Suprapubic skin (tissue), 4 donors: ENCODE measurements at regions not wholly inside any gene's neighbourhood (a gene's known extent, or its start where the extent isn't known, plus 50 kb on each side); places are given as distances from the start of the nearest gene placed in this dataset.

ENCODE experiments used
- DNase-seq, 2 donors: peaks; one replicate each; pipeline ENCODE4 v3.0.0-alpha.2; 2019; ENCODE audit warnings: low spot score in 2 of 2
- H3K27ac ChIP-seq: fragments of 200-600 bp; sonication (generic); one replicate; pipeline ENCODE4 v1.5.1; 2019
- H3K27me3 ChIP-seq: fragments of 200-600 bp; sonication (generic); one replicate; pipeline ENCODE4 v1.5.1; 2019
- H3K36me3 ChIP-seq: fragments of 200-600 bp; sonication (generic); one replicate; pipeline ENCODE4 v1.5.1; 2019
- H3K4me1 ChIP-seq: fragments of 200-600 bp; sonication (generic); one replicate; pipeline ENCODE4 v1.5.1; 2019
- H3K4me3 ChIP-seq: fragments of 200-600 bp; sonication (generic); one replicate; pipeline ENCODE4 v1.5.1; 2019; ENCODE audit warnings: mild to moderate bottlenecking
- H3K9me3 ChIP-seq: fragments of 200-600 bp; sonication (generic); one replicate; pipeline ENCODE4 v1.5.1; 2019
- CTCF ChIP-seq, 2 donors: fragments of 200-600 bp in 1 of 2; fragments of 450-650 bp in 1 of 2; sonication (generic) in 1 of 2; IDR thresholded peaks; one replicate each; pipeline ENCODE4 v1.5.1; 2016 to 2019; ENCODE audit warnings: antibody characterized with exemption in 2 of 2, mild to moderate bottlenecking in 1 of 2, moderate library complexity in 1 of 2
- EP300 ChIP-seq: sonication (generic); formaldehyde crosslinking; IDR thresholded peaks from one replicate; pipeline ENCODE4 v1.6.1; 2017; ENCODE audit warnings: antibody characterized with exemption
- POLR2A ChIP-seq, 2 donors: fragments of 450-650 bp; IDR thresholded peaks; one replicate each; pipeline ENCODE4 v1.6.1; 2017; ENCODE audit warnings: antibody characterized with exemption in 2 of 2, mild to moderate bottlenecking in 2 of 2, moderate library complexity in 2 of 2
- POLR2AphosphoS5 ChIP-seq, 3 donors: sonication (generic); formaldehyde crosslinking; IDR thresholded peaks; one replicate each; pipeline ENCODE4 v1.6.1; 2017; ENCODE audit warnings: antibody characterized with exemption in 3 of 3
- WGBS: methylation state at CpG from one replicate; pipeline ENCODE4 v1.1.5; 2018; 5-methylcytosine and 5-hydroxymethylcytosine counted together

DNA sequence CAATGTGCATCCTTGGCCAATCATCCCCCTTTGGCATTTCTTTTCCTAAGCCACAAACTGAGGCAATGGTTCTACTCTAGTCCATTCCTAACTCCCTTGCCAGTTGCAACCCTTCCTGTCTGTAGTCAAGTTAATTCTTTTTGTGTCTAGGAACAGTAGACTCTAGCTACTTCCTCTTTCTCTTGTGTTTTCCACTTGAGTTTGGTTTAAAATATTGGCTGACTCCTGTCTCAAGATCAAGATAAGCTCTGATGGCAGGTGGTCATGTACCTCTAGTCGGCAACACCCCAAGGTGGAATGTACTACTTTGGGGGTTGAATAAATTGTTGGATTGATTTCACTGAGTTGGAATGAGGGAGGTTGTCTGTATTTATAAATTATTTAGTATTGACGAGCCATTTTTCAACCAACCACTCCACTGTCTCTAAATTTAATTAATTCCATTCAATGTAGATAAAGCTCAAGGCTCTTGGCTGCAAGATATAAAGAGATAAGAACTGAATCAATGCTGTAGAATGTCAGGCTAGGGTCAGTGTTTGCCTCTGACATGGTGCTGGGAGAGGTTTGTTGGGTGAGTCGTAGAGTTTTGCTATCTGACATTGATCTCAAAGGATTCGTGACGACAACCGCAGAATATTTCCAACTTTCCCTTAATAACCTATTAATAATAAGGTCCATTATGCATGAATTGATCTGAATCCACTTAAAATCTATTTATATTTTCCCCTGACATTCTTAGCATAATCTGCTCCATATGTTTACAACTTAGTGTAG, 188.7 kb upstream of the APCDD1 start:
- TF ChIP-seq POLR2AphosphoS5 (IDR thresholded peaks at IDR 0.05) (no peak), CTCF (IDR thresholded peaks at IDR 0.05) (no peak), POLR2A (IDR thresholded peaks at IDR 0.05) (no peak), EP300 (no peak)
- H3K27me3 ChIP-seq, result no peaks in the 10 kb centered on the region
- 33% methylated on average over 6 of the region's 6 CpGs for WGBS
- no peak overlapping the region for H3K27ac ChIP-seq
- H3K4me3 ChIP-seq, result no peak overlapping the region
- peaks cover 26% of the 10 kb centered on the region for H3K4me1 ChIP-seq
- H3K9me3 ChIP-seq, result no peaks in the 10 kb centered on the region
- no peak for DNase-seq
- H3K36me3 ChIP-seq, result no peaks in the 10 kb centered on the region

DNA sequence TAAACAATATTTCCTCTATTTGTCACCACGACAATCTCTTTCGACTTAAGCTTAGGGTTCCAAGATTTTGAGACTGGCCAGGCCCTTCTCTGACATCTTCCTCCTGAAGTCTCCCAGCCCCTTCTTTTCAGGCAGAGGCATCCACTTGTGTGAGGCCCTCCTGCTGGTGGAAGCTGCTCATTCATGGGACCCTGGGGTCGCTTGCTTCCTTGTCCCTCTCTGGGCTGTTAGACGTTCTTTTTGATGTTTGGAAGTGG, 188.2 kb upstream of the APCDD1 start:
- TF ChIP-seq EP300 (no peak), CTCF (IDR thresholded peaks at IDR 0.05) (no peak), POLR2AphosphoS5 (IDR thresholded peaks at IDR 0.05) (no peak), POLR2A (IDR thresholded peaks at IDR 0.05) (no peak)

GRCh38 chr18:10269261-10269660, 185.2 kb upstream of the APCDD1 start:
- no peaks in the 10 kb centered on the region for H3K36me3 ChIP-seq
- no peak overlapping the region for H3K27ac ChIP-seq
- peaks cover 32% of the 10 kb centered on the region for H3K4me1 ChIP-seq
- no peak for DNase-seq
- no peak overlapping the region for H3K4me3 ChIP-seq
- WGBS, result 20% methylated on average over 1 of the region's 1 CpG
- no peak for TF ChIP-seq POLR2A (IDR thresholded peaks at IDR 0.05)
- TF ChIP-seq POLR2AphosphoS5 (IDR thresholded peaks at IDR 0.05), result no peak
- no peak for TF ChIP-seq EP300
- TF ChIP-seq CTCF (IDR thresholded peaks at IDR 0.05), result no peak
- no peaks in the 10 kb centered on the region for H3K27me3 ChIP-seq
- H3K9me3 ChIP-seq, result no peaks in the 10 kb centered on the region

More for the DNA sequence above, 188.2 kb upstream of the APCDD1 start:
- Histone ChIP-seq H3K36me3 (no peaks in the 10 kb centered on the region), H3K4me3 (no peak overlapping the region), H3K9me3 (no peaks in the 10 kb centered on the region), H3K27ac (no peak overlapping the region), H3K4me1 (peaks cover 31% of the 10 kb centered on the region), H3K27me3 (no peaks in the 10 kb centered on the region)
- DNase-seq, result no peak
- 57% methylated on average over 4 of the region's 4 CpGs for WGBS

GRCh38 chr18:10270151-10270571, 184.3 kb upstream of the APCDD1 start:
- no peak overlapping the region for H3K27ac ChIP-seq
- no peak overlapping the region for H3K4me3 ChIP-seq
- 46% methylated on average over 8 of the region's 8 CpGs for WGBS
- H3K4me1 ChIP-seq, result peaks cover 32% of the 10 kb centered on the region
- no peaks in the 10 kb centered on the region for H3K36me3 ChIP-seq
- no peak for DNase-seq
- TF ChIP-seq POLR2A (IDR thresholded peaks at IDR 0.05) (no peak), POLR2AphosphoS5 (IDR thresholded peaks at IDR 0.05) (no peak), EP300 (no peak), CTCF (IDR thresholded peaks at IDR 0.05) (no peak)
- no peaks in the 10 kb centered on the region for H3K27me3 ChIP-seq
- H3K9me3 ChIP-seq, result no peaks in the 10 kb centered on the region

- H3K4me1 ChIP-seq, result peaks cover 27% of the 10 kb centered on the region
- TF ChIP-seq POLR2AphosphoS5 (IDR thresholded peaks at IDR 0.05), result no peak
- TF ChIP-seq POLR2A (IDR thresholded peaks at IDR 0.05), result no peak
- TF ChIP-seq CTCF (IDR thresholded peaks at IDR 0.05), result no peak
- no peak for TF ChIP-seq EP300
- no peaks in the 10 kb centered on the region for H3K27me3 ChIP-seq
- no peaks in the 10 kb centered on the region for H3K36me3 ChIP-seq
- H3K4me3 ChIP-seq, result no peak overlapping the region
- no peaks in the 10 kb centered on the region for H3K9me3 ChIP-seq
- WGBS, result 88% methylated on average over 4 of the region's 4 CpGs
- no peak overlapping the region for H3K27ac ChIP-seq
- DNase-seq, result no peak
Measured at GRCh38 chr18:10271481-10271880, 183.0 kb upstream of the APCDD1 start.
